ENCODE measurements at regions not wholly inside any gene's neighbourhood (a gene's known extent, or its start where the extent isn't known, plus 50 kb on each side); places are given as distances from the start of the nearest gene placed in this dataset.

- peaks cover 0 to 9% (median 6%) of the 10 kb centered on the region in 3 donors for H3K9me3 Mint-ChIP-seq
- H3K36me3 Mint-ChIP-seq, result peaks cover 2% of the 10 kb centered on the region
- no peaks in the 10 kb centered on the region for H3K27me3 Mint-ChIP-seq
- H3K4me1 Mint-ChIP-seq, result no peaks in the 10 kb centered on the region
- H3K27ac Mint-ChIP-seq, result no peak overlapping the region
- no peak overlapping the region for H3K4me3 Mint-ChIP-seq
Measured at GRCh38 chr4:106676173-106676921, 307.8 kb upstream of the GIMD1 start.

- Mint-ChIP-seq H3K4me1 (no peaks in the 10 kb centered on the region), H3K9me3 (peaks cover 0 to 7% (median 6%) of the 10 kb centered on the region in 3 donors), H3K27ac (no peak overlapping the region), H3K27me3 (no peaks in the 10 kb centered on the region), H3K4me3 (no peak overlapping the region), H3K36me3 (peaks cover 2% of the 10 kb centered on the region)
Measured at GRCh38 chr4:106671716-106672115, 303.1 kb upstream of the GIMD1 start.

- no peaks in the 10 kb centered on the region for H3K4me1 Mint-ChIP-seq
- no peaks in the 10 kb centered on the region for H3K27me3 Mint-ChIP-seq
- H3K9me3 Mint-ChIP-seq, result peaks cover 0 to 9% (median 7%) of the 10 kb centered on the region in 3 donors
- no peak overlapping the region for H3K4me3 Mint-ChIP-seq
- H3K27ac Mint-ChIP-seq, result no peak overlapping the region
- H3K36me3 Mint-ChIP-seq, result peaks cover 2% of the 10 kb centered on the region
Measured at GRCh38 chr4:106670976-106671375, 302.4 kb upstream of the GIMD1 start.

GRCh38 chr4:106659371-106659770 is 290.8 kb upstream of the GIMD1 start:
- Mint-ChIP-seq H3K27ac (no peak overlapping the region), H3K27me3 (no peaks in the 10 kb centered on the region), H3K36me3 (no peaks in the 10 kb centered on the region), H3K9me3 (peaks cover 0 to 8% (median 2%) of the 10 kb centered on the region in 3 donors), H3K4me1 (no peaks in the 10 kb centered on the region), H3K4me3 (no peak overlapping the region)

GRCh38 chr4:106652095-106652494 is 283.5 kb upstream of the GIMD1 start:
- H3K36me3 Mint-ChIP-seq, result no peaks in the 10 kb centered on the region
- peaks cover 0 to 8% (median 0%) of the 10 kb centered on the region in 3 donors for H3K9me3 Mint-ChIP-seq
- no peak overlapping the region for H3K4me3 Mint-ChIP-seq
- no peaks in the 10 kb centered on the region for H3K4me1 Mint-ChIP-seq
- H3K27ac Mint-ChIP-seq, result no peak overlapping the region
- H3K27me3 Mint-ChIP-seq, result no peaks in the 10 kb centered on the region

GRCh38 chr4:106650701-106651100 is 282.1 kb upstream of the GIMD1 start:
- H3K4me3 Mint-ChIP-seq, result no peak overlapping the region
- no peak overlapping the region for H3K27ac Mint-ChIP-seq
- no peaks in the 10 kb centered on the region for H3K36me3 Mint-ChIP-seq
- no peaks in the 10 kb centered on the region for H3K4me1 Mint-ChIP-seq
- peaks cover 0 to 11% (median 0%) of the 10 kb centered on the region in 3 donors for H3K9me3 Mint-ChIP-seq
- H3K27me3 Mint-ChIP-seq, result no peaks in the 10 kb centered on the region

- no peaks in the 10 kb centered on the region for H3K27me3 Mint-ChIP-seq
- no peak overlapping the region for H3K27ac Mint-ChIP-seq
- peaks cover 0 to 13% (median 0%) of the 10 kb centered on the region in 3 donors for H3K9me3 Mint-ChIP-seq
- H3K4me3 Mint-ChIP-seq, result no peak overlapping the region
- no peaks in the 10 kb centered on the region for H3K36me3 Mint-ChIP-seq
- H3K4me1 Mint-ChIP-seq, result no peaks in the 10 kb centered on the region
Measured at GRCh38 chr4:106647451-106647850, 278.9 kb upstream of the GIMD1 start.

GRCh38 chr4:106629268-106629625 is 260.7 kb upstream of the GIMD1 start:
- Mint-ChIP-seq H3K9me3 (peaks cover 0 to 3% (median 0%) of the 10 kb centered on the region in 3 donors), H3K4me3 (no peak overlapping the region), H3K36me3 (no peaks in the 10 kb centered on the region), H3K27ac (no peak overlapping the region), H3K27me3 (no peaks in the 10 kb centered on the region), H3K4me1 (no peaks in the 10 kb centered on the region)

GRCh38 chr4:106628586-106629267 is 260.1 kb upstream of the GIMD1 start:
- Mint-ChIP-seq H3K27me3 (no peaks in the 10 kb centered on the region), H3K4me1 (no peaks in the 10 kb centered on the region), H3K27ac (no peak overlapping the region), H3K9me3 (peaks cover 0 to 3% (median 0%) of the 10 kb centered on the region in 3 donors), H3K36me3 (no peaks in the 10 kb centered on the region), H3K4me3 (no peak overlapping the region)

- Mint-ChIP-seq H3K36me3 (no peaks in the 10 kb centered on the region), H3K9me3 (no peaks in the 10 kb centered on the region), H3K4me1 (no peaks in the 10 kb centered on the region), H3K4me3 (no peak overlapping the region), H3K27me3 (no peaks in the 10 kb centered on the region), H3K27ac (no peak overlapping the region)
Measured at GRCh38 chr4:106627051-106627450, 258.5 kb upstream of the GIMD1 start.

- Mint-ChIP-seq H3K4me1 (no peaks in the 10 kb centered on the region), H3K36me3 (no peaks in the 10 kb centered on the region), H3K27ac (no peak overlapping the region), H3K9me3 (no peaks in the 10 kb centered on the region), H3K27me3 (no peaks in the 10 kb centered on the region), H3K4me3 (no peak overlapping the region)
Measured at GRCh38 chr4:106624671-106625070, 256.1 kb upstream of the GIMD1 start.

GRCh38 chr4:106618956-106619355 is 250.4 kb upstream of the GIMD1 start:
- Mint-ChIP-seq H3K36me3 (no peaks in the 10 kb centered on the region), H3K27me3 (no peaks in the 10 kb centered on the region), H3K27ac (no peak overlapping the region), H3K4me3 (no peak overlapping the region), H3K4me1 (no peaks in the 10 kb centered on the region), H3K9me3 (peaks cover 0 to 2% (median 0%) of the 10 kb centered on the region in 3 donors)

GRCh38 chr4:106615961-106616360 is 247.4 kb upstream of the GIMD1 start:
- no peak overlapping the region for H3K27ac Mint-ChIP-seq
- H3K27me3 Mint-ChIP-seq, result no peaks in the 10 kb centered on the region
- H3K4me3 Mint-ChIP-seq, result no peak overlapping the region
- H3K4me1 Mint-ChIP-seq, result no peaks in the 10 kb centered on the region
- peaks cover 1% of the 10 kb centered on the region for H3K36me3 Mint-ChIP-seq
- peaks cover 1 to 4% (median 3%) of the 10 kb centered on the region in 3 donors for H3K9me3 Mint-ChIP-seq

- no peak overlapping the region for H3K27ac Mint-ChIP-seq
- H3K36me3 Mint-ChIP-seq, result peaks cover 2% of the 10 kb centered on the region
- no peaks in the 10 kb centered on the region for H3K27me3 Mint-ChIP-seq
- no peaks in the 10 kb centered on the region for H3K4me1 Mint-ChIP-seq
- no peak overlapping the region for H3K4me3 Mint-ChIP-seq
- peaks cover 2 to 4% (median 3%) of the 10 kb centered on the region in 3 donors for H3K9me3 Mint-ChIP-seq
Measured at GRCh38 chr4:106615410-106615945, 246.9 kb upstream of the GIMD1 start.

GRCh38 chr4:106614441-106614840 is 245.9 kb upstream of the GIMD1 start:
- Mint-ChIP-seq H3K9me3 (peaks cover 2 to 4% (median 4%) of the 10 kb centered on the region in 3 donors), H3K36me3 (peaks cover 2% of the 10 kb centered on the region), H3K4me1 (no peaks in the 10 kb centered on the region), H3K27me3 (no peaks in the 10 kb centered on the region), H3K27ac (no peak overlapping the region), H3K4me3 (no peak overlapping the region)

Measured in IgD-negative memory B cell (primary cell).